T follicular helper cell (primary cell): ENCODE measurements at regions not wholly inside any gene's neighbourhood (a gene's known extent, or its start where the extent isn't known, plus 50 kb on each side); places are given as distances from the start of the nearest gene placed in this dataset.

Source experiments
- DNase-seq: peaks from one replicate; pipeline ENCODE4 v3.0.0-alpha.2; 2020; ENCODE audit warnings: low read depth

DNA sequence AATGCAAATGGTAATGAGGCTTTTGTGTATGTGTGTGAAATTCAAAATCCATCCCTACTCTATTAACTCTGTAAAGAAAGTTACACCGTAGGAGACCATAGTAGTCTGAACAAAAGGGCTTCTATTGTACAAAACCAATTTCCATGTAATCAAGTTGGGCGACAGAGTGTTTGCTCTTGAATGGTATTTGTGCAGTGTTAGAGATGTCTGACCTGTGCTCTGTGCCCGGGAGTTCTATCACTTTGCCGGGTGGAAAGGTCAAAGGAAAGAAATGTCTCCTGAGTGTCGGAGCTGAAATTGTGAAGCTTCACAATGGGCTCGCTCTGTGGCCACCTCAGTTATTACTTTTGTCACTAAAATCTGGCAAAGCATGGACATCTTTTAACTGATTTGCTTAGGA is 312.0 kb downstream of the SAMD5 start:
- no peak for DNase-seq

DNA sequence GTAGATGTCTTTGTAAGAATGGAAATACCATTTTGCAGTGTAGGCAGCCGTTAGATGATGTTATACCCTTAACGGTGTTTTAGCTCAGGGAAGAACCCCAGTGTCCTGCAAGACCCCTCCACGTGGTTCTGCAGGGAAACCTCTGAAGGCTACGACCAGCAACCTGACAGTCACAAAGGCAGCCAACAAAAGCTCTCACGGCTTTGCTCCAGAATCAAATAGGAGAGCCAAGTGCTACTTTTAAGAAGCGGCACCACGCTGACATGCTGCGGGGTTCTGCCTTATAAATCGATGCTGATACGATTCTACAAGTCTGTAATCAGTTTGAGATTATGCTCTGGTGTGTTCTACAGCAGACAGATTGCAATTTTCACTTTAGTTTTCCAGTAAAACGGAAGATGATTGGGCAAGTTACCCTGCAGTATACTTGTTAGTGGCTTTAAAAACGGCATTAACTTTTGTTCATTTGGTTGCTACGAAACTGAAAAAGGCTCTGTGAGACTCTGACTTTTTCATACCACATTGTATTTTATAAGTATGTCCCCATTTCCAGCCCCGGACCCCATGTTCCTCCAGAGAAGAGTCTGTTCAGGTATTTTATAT is 312.9 kb downstream of the SAMD5 start:
- DNase-seq, result no peak

- DNase-seq, result no peak
Measured at GRCh38 chr6:147823936-147824335, 315.4 kb downstream of the SAMD5 start.

GRCh38 chr6:147825848-147826247 is 317.4 kb downstream of the SAMD5 start:
- no peak for DNase-seq

DNA sequence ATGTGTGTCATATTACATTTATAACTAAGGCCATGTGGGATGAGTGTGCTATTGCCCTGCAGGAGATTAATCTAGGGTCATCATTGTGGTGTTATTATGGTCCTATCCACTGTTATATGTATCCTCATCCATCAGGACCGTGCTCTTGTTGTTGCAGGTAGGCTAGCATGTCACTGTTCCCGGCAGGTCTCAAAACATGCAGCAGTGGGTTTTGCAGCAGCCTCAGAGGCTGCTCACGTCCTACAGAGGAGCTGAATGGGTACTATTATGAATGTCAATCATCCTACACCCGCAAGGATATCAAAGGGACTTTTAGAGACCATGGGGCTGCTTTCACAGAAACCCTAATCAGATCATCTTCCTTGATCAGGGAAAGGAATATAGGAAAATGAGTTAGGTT is 318.2 kb downstream of the SAMD5 start:
- no peak for DNase-seq

GRCh38 chr6:147829418-147829817 is 320.9 kb downstream of the SAMD5 start:
- DNase-seq, result no peak

DNA sequence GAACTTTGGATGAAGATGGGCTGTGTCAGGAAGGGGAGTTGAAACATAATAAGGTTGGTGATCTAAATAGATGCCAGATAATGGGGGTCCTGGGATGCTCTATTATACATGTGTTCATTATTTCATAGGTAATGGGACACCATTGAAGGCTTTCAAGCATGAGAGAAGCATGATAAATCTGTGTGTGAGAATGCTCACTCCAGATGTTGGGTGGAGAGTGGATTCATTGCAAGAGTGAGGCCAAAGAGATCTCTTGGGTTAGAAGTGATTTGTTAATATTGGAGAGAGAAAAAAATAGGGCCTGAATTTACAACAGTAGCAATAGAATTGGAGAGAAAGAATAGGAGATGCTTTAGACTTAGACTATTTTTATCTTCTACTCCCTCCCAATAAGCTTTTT is 321.3 kb downstream of the SAMD5 start:
- DNase-seq, result no peak

DNA sequence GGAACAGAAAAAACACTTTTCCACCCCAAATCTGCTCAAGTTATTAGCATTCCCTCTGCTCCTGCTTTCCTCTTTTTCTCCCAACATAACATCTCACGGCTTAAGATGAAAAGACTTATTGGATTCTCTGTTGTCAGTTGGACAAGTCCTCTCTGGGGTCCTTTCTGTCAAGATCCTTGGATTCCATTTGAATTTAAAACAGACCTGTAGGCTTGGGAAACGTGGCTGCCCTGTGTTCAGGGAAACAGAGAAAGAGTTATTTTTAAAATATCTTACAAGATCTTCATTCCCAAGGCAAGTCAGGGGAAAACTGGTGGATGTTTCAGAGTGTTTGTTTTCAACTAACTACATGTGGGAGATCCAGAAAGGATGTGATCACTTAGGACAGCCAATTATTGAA is 322.9 kb downstream of the SAMD5 start:
- DNase-seq, result no peak

DNA sequence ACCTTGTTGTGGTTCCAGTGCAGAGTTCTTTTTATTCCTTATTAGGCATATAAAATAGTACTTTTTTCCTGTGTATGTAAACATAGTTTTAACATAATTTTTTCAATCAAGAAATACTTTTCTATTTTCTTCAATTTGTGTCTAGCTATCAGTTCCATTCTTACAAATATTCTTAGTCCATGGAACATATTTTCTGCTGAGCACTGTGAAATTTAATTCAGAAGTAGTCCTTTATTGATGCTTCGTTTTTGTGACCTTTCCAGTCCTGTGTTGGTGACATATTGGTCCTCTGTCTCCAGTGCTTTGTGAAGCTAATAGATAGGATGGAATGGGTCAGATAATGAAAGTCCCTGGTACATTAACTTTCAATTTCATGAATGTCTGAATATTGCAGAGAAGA is 325.1 kb downstream of the SAMD5 start:
- no peak for DNase-seq

GRCh38 chr6:147834084-147834776 is 325.7 kb downstream of the SAMD5 start:
- DNase-seq, result no peak

DNA sequence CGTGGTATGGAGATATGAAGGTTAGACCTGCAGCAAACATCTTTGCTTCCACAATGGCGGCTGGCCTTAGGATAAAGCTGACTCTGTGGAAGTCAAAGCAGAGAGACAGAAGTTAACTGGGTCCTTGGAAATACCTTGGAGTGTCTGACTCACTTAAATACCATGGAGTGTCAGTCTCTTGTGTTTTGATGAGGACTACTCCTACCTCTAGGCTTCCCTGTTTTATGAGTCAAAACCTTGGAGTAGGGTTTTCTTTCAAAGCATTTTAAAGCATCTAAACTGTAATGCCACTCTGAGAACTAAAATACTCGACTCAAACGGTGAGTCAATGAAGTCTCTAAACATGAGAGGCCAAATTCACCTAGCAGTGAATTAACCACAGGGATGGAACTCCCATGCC is 329.1 kb downstream of the SAMD5 start:
- DNase-seq, result no peak

- no peak for DNase-seq
Measured at GRCh38 chr6:147839708-147840610, 331.5 kb downstream of the SAMD5 start.

DNA sequence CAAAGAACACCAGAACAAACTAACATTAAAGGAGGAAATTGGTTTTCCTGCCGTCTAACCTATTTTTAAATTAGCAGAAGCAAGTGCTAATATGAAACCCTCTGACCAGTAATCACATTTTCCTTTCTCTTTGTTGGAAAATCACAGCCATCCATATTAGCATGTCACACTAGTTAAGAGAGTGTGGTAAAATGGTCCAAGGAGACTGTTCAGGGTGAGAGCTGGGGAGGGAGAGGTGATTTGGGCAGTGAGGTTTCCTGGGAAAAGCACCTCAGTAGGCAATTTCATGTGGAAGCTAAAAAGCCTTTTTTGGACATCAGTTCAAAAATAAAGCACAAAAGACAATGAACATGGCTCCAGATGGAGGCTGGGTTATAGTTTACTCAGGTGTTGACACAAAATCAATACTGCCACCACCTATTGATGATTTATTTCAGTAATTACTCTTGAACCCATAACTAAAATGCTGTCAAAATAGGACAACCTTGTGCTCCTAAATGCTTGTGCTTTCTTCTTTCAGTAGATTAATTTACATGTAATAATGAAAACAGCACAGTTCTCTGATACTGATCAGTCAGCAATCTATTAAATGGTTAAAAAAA is 333.2 kb downstream of the SAMD5 start:
- DNase-seq, result no peak

- no peak for DNase-seq
Measured at GRCh38 chr6:147849401-147850330, 341.2 kb downstream of the SAMD5 start.

DNA sequence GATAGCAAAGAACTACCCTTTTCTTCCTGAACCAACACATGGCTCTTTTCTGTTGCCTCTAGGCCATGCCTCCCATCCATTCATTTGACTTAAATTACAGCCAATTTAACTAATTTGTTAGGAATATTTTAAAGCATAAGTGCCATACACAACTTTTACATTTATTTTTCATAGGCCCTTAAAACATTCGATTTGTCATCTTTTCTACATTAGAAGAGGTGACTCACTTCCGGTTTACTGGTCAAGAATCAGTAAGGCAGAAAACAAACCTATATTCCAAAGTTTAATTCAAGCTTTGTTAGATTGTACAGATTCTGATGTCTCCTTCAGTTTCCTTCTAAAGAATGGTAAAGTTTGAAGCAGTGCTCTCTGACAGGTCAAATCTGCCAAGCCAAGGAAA is 344.3 kb downstream of the SAMD5 start:
- no peak for DNase-seq

DNA sequence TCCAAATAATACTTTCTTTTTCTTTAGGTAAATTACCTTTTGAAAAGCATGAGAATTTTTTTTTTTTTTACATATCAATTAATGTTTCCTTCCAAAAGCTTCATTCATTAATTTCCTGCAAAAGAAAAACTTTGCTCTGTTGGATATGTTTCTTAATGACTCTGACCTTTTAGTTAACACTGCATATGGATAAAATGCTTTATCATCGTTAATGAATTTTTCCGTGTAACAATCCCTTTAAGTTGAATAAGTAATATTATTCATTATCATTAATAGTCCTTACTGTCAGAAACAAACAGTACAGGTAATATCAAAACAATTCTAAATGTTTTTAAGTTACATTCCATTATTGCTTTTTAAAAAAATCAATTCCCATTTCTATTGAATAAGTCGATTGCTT is 345.1 kb downstream of the SAMD5 start:
- DNase-seq, result no peak

DNA sequence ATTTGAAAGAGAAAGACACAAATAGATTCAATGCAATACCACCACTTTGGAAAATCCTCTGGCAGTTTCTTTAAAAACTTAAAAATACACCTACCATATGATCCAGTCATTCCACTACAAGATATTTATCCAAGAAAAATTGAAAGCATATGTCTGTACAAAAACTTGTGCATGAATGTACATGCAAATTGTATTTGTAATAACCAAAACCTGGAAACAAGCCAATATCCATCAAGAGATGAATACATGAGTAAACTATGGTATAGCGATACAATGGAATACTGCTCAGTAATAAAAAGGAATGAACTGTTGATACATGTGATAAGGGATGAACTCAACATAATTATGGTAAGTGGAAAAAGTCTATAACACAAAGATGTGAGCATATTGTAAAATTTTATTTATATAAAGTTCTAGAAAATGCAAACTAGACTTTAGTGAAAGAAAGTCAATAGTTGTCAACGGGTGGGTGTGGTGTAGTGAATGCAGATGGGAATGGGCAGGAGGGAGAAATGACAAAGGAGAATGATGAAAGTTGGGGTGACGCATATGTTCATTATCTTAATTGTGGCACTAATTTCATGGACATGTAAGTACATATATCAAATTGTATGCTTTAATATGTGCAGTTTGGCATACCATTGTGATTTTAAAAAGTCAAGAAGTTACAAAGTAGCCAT is 347.5 kb downstream of the SAMD5 start:
- DNase-seq, result no peak

DNA sequence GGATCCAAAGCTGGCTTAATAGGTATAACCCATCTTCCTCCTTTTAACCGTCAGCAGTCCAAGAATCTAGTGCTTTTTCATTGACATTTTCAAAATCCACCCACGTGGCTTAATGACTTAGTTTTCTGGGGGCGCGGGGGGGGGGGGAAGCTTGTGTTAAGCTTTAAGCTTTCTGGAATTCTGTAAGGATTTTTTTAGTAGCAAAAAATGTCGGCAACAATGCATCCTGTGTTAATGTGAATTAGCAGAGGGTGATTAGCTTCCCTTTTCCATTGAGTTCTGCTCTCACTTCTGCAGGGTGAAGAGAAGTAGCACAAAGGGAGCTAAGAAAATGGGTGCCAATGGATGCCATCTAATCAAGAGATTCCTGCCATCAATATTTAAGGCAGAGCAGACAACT is 348.2 kb downstream of the SAMD5 start:
- DNase-seq, result no peak

- DNase-seq, result no peak
Measured at GRCh38 chr6:147858421-147858820, 349.9 kb downstream of the SAMD5 start.

DNA sequence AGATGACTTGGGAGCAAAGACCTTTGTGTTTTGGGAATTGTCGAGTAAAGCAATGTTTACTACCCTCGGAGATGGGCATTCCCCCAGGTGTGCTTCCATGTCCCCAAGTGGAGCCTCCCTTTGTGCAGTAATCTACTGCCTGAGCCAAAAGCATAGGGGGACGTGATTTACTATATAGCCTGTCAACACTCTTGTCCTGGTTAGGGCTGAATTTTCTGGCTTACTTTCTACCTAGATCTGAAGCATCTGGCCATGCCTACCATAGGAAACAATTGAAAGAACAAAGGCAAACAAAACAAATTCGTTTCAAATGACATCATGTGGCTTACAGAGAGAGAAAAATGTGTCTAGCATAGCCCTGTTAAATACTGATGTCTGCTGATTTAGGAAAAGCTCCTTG is 350.6 kb downstream of the SAMD5 start:
- no peak for DNase-seq

DNA sequence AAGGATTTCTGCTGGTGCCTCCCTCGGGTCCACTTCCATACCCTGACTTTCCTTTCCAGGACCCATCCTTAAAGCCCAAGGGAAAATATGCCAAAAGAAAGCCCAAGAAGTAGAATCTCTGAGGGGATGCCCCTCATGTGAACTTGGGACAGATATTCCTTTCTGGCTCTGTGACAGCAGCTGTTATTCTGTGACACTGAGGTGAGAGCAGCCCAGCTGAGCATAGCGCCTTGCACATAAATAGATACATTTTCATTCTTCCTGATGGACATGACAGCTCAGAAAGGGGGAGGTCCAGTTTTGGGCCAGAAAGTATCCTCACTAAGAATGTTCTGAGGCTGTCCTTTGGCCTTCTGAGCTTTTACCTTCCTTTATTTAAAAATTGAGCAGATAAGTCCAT is 353.2 kb downstream of the SAMD5 start:
- DNase-seq, result no peak
